ENCODE measurements at regions not wholly inside any gene's neighbourhood (a gene's known extent, or its start where the extent isn't known, plus 50 kb on each side); places are given as distances from the start of the nearest gene placed in this dataset.

- TF ChIP-seq CTCF (IDR thresholded peaks at IDR 0.05; ENCODE audit: low read depth, low read length), result no peak
- no peak for DNase-seq (ENCODE audit: extremely low read depth, low read depth)
Measured at GRCh38 chr1:82125119-82125518, 324.4 kb downstream of the ADGRL2 start.

- no peak for TF ChIP-seq CTCF (IDR thresholded peaks at IDR 0.05; ENCODE audit: low read depth, low read length)
Measured at GRCh38 chr1:82121421-82121820, 320.7 kb downstream of the ADGRL2 start.

GRCh38 chr1:82116105-82116504 is 315.4 kb downstream of the ADGRL2 start:
- TF ChIP-seq CTCF (IDR thresholded peaks at IDR 0.05; ENCODE audit: low read depth, low read length), result no peak
- DNase-seq (ENCODE audit: extremely low read depth, low read depth), result no peak

More at GRCh38 chr1:82121421-82121820, 320.7 kb downstream of the ADGRL2 start:
- DNase-seq (ENCODE audit: extremely low read depth, low read depth), result no peak

GRCh38 chr1:82114887-82115286 is 314.2 kb downstream of the ADGRL2 start:
- no peak for DNase-seq (ENCODE audit: extremely low read depth, low read depth)
- no peak for TF ChIP-seq CTCF (IDR thresholded peaks at IDR 0.05; ENCODE audit: low read depth, low read length)

GRCh38 chr1:82110366-82111254 is 309.9 kb downstream of the ADGRL2 start:
- no peak for TF ChIP-seq CTCF (IDR thresholded peaks at IDR 0.05; ENCODE audit: low read depth, low read length)
- DNase-seq (ENCODE audit: extremely low read depth, low read depth), result no peak

- no peak for DNase-seq (ENCODE audit: extremely low read depth, low read depth)
- no peak for TF ChIP-seq CTCF (IDR thresholded peaks at IDR 0.05; ENCODE audit: low read depth, low read length)
Measured at GRCh38 chr1:82108843-82109242, 308.1 kb downstream of the ADGRL2 start.

- no peak for TF ChIP-seq CTCF (IDR thresholded peaks at IDR 0.05; ENCODE audit: low read depth, low read length)
- no peak for DNase-seq (ENCODE audit: extremely low read depth, low read depth)
Measured at GRCh38 chr1:82106672-82107071, 305.9 kb downstream of the ADGRL2 start.

Measured in AG09319 (cell line).